ENCODE measurements at regions not wholly inside any gene's neighbourhood (a gene's known extent, or its start where the extent isn't known, plus 50 kb on each side); places are given as distances from the start of the nearest gene placed in this dataset.

- H3K9me3 ChIP-seq (ENCODE audit: insufficient read depth, low read depth, low read length): peaks cover 10% of the 10 kb centered on the region; the same call in 1 of the 2 replicates
- no peaks in the 10 kb centered on the region for H3K36me3 ChIP-seq (ENCODE audit: insufficient read depth, low read length)
- H3K4me3 ChIP-seq (ENCODE audit: low read length): no peak overlapping the region
- H3K9ac ChIP-seq (ENCODE audit: low read depth, low read length): no peak overlapping the region
- no peak overlapping the region for H3K27ac ChIP-seq (ENCODE audit: low read depth, low read length)
- H3K27me3 ChIP-seq (ENCODE audit: insufficient read depth, low read length): no peaks in the 10 kb centered on the region
- H3K4me1 ChIP-seq (ENCODE audit: insufficient read depth, low read length): no peaks in the 10 kb centered on the region
Observed at GRCh38 chr12:19880721-19881120, 441.4 kb downstream of the AEBP2 start.

GRCh38 chr12:19882346-19882745, 443.1 kb downstream of the AEBP2 start:
- Histone ChIP-seq H3K27ac (ENCODE audit: low read depth, low read length) (no peak overlapping the region), H3K4me3 (ENCODE audit: low read length) (no peak overlapping the region), H3K27me3 (ENCODE audit: insufficient read depth, low read length) (no peaks in the 10 kb centered on the region), H3K36me3 (ENCODE audit: insufficient read depth, low read length) (no peaks in the 10 kb centered on the region), H3K9me3 (ENCODE audit: insufficient read depth, low read depth, low read length) (peaks cover 10% of the 10 kb centered on the region; the same call in 1 of the 2 replicates), H3K9ac (ENCODE audit: low read depth, low read length) (no peak overlapping the region), H3K4me1 (ENCODE audit: insufficient read depth, low read length) (no peaks in the 10 kb centered on the region)
- WGBS: 93% methylated on average over 3 of the region's 3 CpGs

DNA sequence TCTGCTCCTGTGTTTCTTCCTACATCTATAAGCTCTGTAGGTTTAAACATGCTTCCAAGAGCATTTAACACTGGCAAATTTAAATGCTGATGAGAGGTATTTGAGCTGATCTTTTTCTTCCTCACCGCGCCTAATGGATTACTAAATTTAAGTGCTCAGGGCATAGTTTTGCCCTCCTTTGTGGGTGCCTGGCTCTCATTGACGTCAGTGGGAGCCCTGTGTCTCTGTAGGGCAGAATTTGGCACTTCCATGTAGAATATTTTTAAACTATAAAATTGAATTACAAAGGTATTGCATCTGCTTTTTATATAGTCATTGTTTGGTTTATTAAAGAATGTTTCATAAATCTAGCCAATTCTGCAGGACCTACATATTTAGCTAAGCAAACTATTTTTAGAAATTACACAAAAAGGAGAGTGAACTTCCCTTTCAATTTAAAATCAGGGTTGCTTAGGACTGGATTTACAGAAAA, 444.8 kb downstream of the AEBP2 start:
- WGBS: 97% methylated on average over 3 of the region's 3 CpGs
- no peak overlapping the region for H3K9ac ChIP-seq (ENCODE audit: low read depth, low read length)
- no peaks in the 10 kb centered on the region for H3K36me3 ChIP-seq (ENCODE audit: insufficient read depth, low read length)
- H3K4me3 ChIP-seq (ENCODE audit: low read length): no peak overlapping the region
- no peaks in the 10 kb centered on the region for H3K4me1 ChIP-seq (ENCODE audit: insufficient read depth, low read length)
- H3K27ac ChIP-seq (ENCODE audit: low read depth, low read length): no peak overlapping the region
- peaks cover 10% of the 10 kb centered on the region; the same call in 1 of the 2 replicates for H3K9me3 ChIP-seq (ENCODE audit: insufficient read depth, low read depth, low read length)
- H3K27me3 ChIP-seq (ENCODE audit: insufficient read depth, low read length): no peaks in the 10 kb centered on the region

GRCh38 chr12:19885093-19885812, 446.0 kb downstream of the AEBP2 start:
- peaks cover 10% of the 10 kb centered on the region; the same call in 1 of the 2 replicates for H3K9me3 ChIP-seq (ENCODE audit: insufficient read depth, low read depth, low read length)
- 95% methylated on average over 5 of the region's 8 CpGs for WGBS
- H3K9ac ChIP-seq (ENCODE audit: low read depth, low read length): no peak overlapping the region
- H3K27me3 ChIP-seq (ENCODE audit: insufficient read depth, low read length): no peaks in the 10 kb centered on the region
- H3K36me3 ChIP-seq (ENCODE audit: insufficient read depth, low read length): no peaks in the 10 kb centered on the region
- no peak overlapping the region for H3K27ac ChIP-seq (ENCODE audit: low read depth, low read length)
- H3K4me1 ChIP-seq (ENCODE audit: insufficient read depth, low read length): no peaks in the 10 kb centered on the region
- H3K4me3 ChIP-seq (ENCODE audit: low read length): no peak overlapping the region

DNA sequence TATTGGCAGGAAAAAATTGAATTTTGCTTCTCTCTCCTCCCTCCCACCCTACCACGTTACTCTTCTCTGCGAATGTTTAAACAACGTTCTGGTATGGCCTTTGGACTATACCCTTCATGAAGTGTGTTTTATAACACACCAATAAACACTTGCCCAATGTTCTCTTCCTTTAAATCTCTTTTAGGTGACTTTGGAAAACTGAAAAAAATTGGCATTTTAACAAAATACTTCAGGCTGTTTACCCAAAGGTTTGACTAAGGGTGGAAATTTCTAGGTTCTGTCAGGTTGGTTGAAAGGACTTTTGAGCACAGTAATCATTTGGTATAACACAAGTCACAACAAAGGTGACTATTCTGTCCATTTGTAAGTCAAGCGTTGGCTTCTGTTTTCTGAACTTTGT, 446.8 kb downstream of the AEBP2 start:
- Histone ChIP-seq H3K9me3 (ENCODE audit: insufficient read depth, low read depth, low read length) (peaks cover 10% of the 10 kb centered on the region; the same call in 1 of the 2 replicates), H3K4me1 (ENCODE audit: insufficient read depth, low read length) (no peaks in the 10 kb centered on the region), H3K9ac (ENCODE audit: low read depth, low read length) (no peak overlapping the region), H3K27me3 (ENCODE audit: insufficient read depth, low read length) (no peaks in the 10 kb centered on the region), H3K4me3 (ENCODE audit: low read length) (no peak overlapping the region), H3K27ac (ENCODE audit: low read depth, low read length) (no peak overlapping the region), H3K36me3 (ENCODE audit: insufficient read depth, low read length) (no peaks in the 10 kb centered on the region)
- 94% methylated on average over 4 of the region's 4 CpGs for WGBS

- Histone ChIP-seq H3K27ac (ENCODE audit: low read depth, low read length) (no peak overlapping the region), H3K9me3 (ENCODE audit: insufficient read depth, low read depth, low read length) (peaks cover 10% of the 10 kb centered on the region; the same call in 1 of the 2 replicates), H3K4me3 (ENCODE audit: low read length) (no peak overlapping the region), H3K4me1 (ENCODE audit: insufficient read depth, low read length) (no peaks in the 10 kb centered on the region), H3K27me3 (ENCODE audit: insufficient read depth, low read length) (no peaks in the 10 kb centered on the region), H3K9ac (ENCODE audit: low read depth, low read length) (no peak overlapping the region), H3K36me3 (ENCODE audit: insufficient read depth, low read length) (no peaks in the 10 kb centered on the region)
- 91% methylated on average over 3 of the region's 5 CpGs for WGBS
Observed at GRCh38 chr12:19886639-19887064, 447.4 kb downstream of the AEBP2 start.

DNA sequence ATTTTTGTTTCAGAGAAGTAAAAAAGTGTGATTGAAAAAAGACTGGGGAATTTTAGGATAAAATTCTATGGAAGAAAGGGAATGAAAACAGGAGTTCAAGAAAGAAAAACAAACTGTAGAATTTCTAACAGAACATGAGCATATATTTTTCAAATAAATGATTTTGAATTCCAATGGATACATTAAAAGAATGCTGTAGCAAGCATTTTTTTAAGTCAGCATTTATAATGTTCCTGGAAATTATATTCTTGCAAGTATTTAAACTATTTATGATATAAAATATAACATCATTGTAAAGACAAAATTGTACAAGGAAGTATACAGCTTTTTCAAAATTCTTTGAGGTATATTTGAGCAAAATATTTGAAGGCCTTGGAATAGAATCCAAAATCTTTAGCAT, 450.7 kb downstream of the AEBP2 start:
- Histone ChIP-seq H3K4me1 (ENCODE audit: insufficient read depth, low read length) (no peaks in the 10 kb centered on the region), H3K9ac (ENCODE audit: low read depth, low read length) (no peak overlapping the region), H3K9me3 (ENCODE audit: insufficient read depth, low read depth, low read length) (no peaks in the 10 kb centered on the region), H3K4me3 (ENCODE audit: low read length) (no peak overlapping the region), H3K27ac (ENCODE audit: low read depth, low read length) (no peak overlapping the region), H3K27me3 (ENCODE audit: insufficient read depth, low read length) (no peaks in the 10 kb centered on the region), H3K36me3 (ENCODE audit: insufficient read depth, low read length) (no peaks in the 10 kb centered on the region)

DNA sequence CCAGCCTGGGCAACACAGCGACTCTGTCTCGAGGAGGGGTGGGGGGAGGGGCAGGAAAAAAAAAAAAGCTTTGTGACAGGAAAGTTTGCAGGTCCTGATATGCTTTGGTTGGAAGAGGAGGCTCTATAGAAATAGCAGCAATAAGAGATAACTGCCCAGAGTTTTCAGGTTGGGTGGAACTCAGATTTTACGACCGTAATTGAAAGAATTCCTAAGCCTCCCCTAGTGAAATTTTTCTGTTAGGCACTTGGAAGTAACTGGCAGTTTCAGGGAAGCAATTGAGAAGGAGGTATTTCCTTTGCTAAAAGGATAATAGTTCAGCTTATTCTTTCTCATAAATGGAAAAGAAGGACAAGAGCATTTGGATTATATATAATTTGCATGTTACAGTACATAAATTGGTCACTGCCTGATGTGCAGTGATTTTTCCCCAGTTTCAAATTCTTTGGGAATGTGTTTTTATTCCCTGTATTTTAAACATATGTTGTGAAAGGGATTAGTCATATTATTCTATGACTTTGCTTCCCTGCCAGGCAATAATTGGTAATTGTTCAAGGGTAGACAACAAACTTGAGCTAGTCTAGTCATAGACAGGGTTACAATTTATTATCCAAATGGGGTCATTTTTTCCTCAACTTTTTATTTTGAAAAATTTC, 452.8 kb downstream of the AEBP2 start:
- Histone ChIP-seq H3K27ac (ENCODE audit: low read depth, low read length) (no peak overlapping the region), H3K4me1 (ENCODE audit: insufficient read depth, low read length) (no peaks in the 10 kb centered on the region), H3K36me3 (ENCODE audit: insufficient read depth, low read length) (no peaks in the 10 kb centered on the region), H3K4me3 (ENCODE audit: low read length) (no peak overlapping the region), H3K27me3 (ENCODE audit: insufficient read depth, low read length) (no peaks in the 10 kb centered on the region), H3K9me3 (ENCODE audit: insufficient read depth, low read depth, low read length) (no peaks in the 10 kb centered on the region), H3K9ac (ENCODE audit: low read depth, low read length) (no peak overlapping the region)
- WGBS: 85% methylated on average over 4 of the region's 4 CpGs

DNA sequence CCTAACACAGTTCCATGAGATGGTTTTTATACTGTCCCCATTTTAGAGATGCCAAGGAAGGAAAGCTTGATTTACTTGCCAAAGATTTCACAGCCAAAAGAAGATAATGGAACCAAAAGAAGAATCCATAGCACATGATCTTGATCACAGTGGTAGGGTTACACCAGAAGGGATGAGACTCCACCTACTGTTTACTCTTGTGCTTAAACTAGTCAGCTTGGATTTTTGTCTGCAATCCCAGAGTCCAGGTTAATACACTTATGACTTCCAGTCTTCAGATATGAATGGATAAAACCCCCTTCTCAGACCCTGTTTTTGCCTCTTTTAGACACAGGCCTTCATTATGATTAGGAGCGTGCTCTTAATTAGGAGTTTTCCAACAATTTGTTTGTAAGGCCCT, 454.2 kb downstream of the AEBP2 start:
- H3K27me3 ChIP-seq (ENCODE audit: insufficient read depth, low read length): no peaks in the 10 kb centered on the region
- no peak overlapping the region for H3K4me3 ChIP-seq (ENCODE audit: low read length)
- no peaks in the 10 kb centered on the region for H3K36me3 ChIP-seq (ENCODE audit: insufficient read depth, low read length)
- H3K4me1 ChIP-seq (ENCODE audit: insufficient read depth, low read length): no peaks in the 10 kb centered on the region
- no peaks in the 10 kb centered on the region for H3K9me3 ChIP-seq (ENCODE audit: insufficient read depth, low read depth, low read length)
- H3K9ac ChIP-seq (ENCODE audit: low read depth, low read length): no peak overlapping the region
- WGBS: 100% methylated on average over 1 of the region's 1 CpG
- no peak overlapping the region for H3K27ac ChIP-seq (ENCODE audit: low read depth, low read length)

- 100% methylated on average over 1 of the region's 1 CpG for WGBS
- Histone ChIP-seq H3K4me3 (ENCODE audit: low read length) (no peak overlapping the region), H3K4me1 (ENCODE audit: insufficient read depth, low read length) (no peaks in the 10 kb centered on the region), H3K9ac (ENCODE audit: low read depth, low read length) (no peak overlapping the region), H3K27me3 (ENCODE audit: insufficient read depth, low read length) (no peaks in the 10 kb centered on the region), H3K36me3 (ENCODE audit: insufficient read depth, low read length) (no peaks in the 10 kb centered on the region), H3K9me3 (ENCODE audit: insufficient read depth, low read depth, low read length) (no peaks in the 10 kb centered on the region), H3K27ac (ENCODE audit: low read depth, low read length) (no peak overlapping the region)
Observed at GRCh38 chr12:19894050-19894449, 454.8 kb downstream of the AEBP2 start.

GRCh38 chr12:19894803-19895202, 455.5 kb downstream of the AEBP2 start:
- H3K36me3 ChIP-seq (ENCODE audit: insufficient read depth, low read length): no peaks in the 10 kb centered on the region
- H3K27ac ChIP-seq (ENCODE audit: low read depth, low read length): no peak overlapping the region
- no peak overlapping the region for H3K4me3 ChIP-seq (ENCODE audit: low read length)
- no peaks in the 10 kb centered on the region for H3K9me3 ChIP-seq (ENCODE audit: insufficient read depth, low read depth, low read length)
- no peaks in the 10 kb centered on the region for H3K4me1 ChIP-seq (ENCODE audit: insufficient read depth, low read length)
- no peak overlapping the region for H3K9ac ChIP-seq (ENCODE audit: low read depth, low read length)
- no peaks in the 10 kb centered on the region for H3K27me3 ChIP-seq (ENCODE audit: insufficient read depth, low read length)
- WGBS: 87% methylated on average over 5 of the region's 5 CpGs

Measured in HUES64 (cell line).